A549 (cell line): ENCODE measurements at regions not wholly inside any gene's neighbourhood (a gene's known extent, or its start where the extent isn't known, plus 50 kb on each side); places are given as distances from the start of the nearest gene placed in this dataset.

Experiments used
- ATAC-seq, 2 experiments: fragments of 200-7000 bp in 1 of 2; fragments of >200 bp in 1 of 2; cut with Nextera tagmentation in 1 of 2; cut with Tn5 transposase in 1 of 2; 3 replicates each; pipeline versions ENCODE4 v1.8.0 to v1.9.1; 2018 to 2020; ENCODE audit warnings: mild to moderate bottlenecking in 1 of 2, moderate library complexity in 1 of 2
- CTCF ChIA-PET: fragments of 300-600 bp; sonication (Branson Sonifier 250); formaldehyde crosslinking; extraction: SDS; loops from one replicate; lab custom pipeline; 2021; ENCODE audit warnings: antibody characterized with exemption, inconsistent platforms; lab: Yijun Ruan, JAX
- POLR2A ChIA-PET: fragments of 350-600 bp; formaldehyde crosslinking; extraction: SDS; loops from one replicate; lab custom pipeline; 2021; ENCODE audit warnings: antibody characterized with exemption, inconsistent platforms; lab: Yijun Ruan, JAX
- DNase-seq, 2 experiments: peaks; one replicate each; pipeline versions ENCODE4 v3.0.0 to v3.0.0-alpha.2; 2011 to 2016; ENCODE audit warnings: low read depth in 1 of 2, low spot score in 1 of 2
- FAIRE-seq: peaks from 2 replicates; lab custom pipeline; 2011; peaks lifted over from hg19 to GRCh38; lab: Jason Lieb, UNC
- H3K27ac ChIP-seq, 2 experiments: fragments of >200 bp; sonication (Bioruptor Twin); formaldehyde crosslinking; 3 replicates each; pipeline ENCODE4 v1.5.1; 2016 to 2017
- H3K4me1 ChIP-seq: fragments of >200 bp; sonication (Bioruptor Twin); formaldehyde crosslinking; 3 replicates; pipeline ENCODE4 v1.6.1; 2016
- H3K4me2 ChIP-seq: fragments of >200 bp; sonication (Bioruptor Twin); formaldehyde crosslinking; 3 replicates; pipeline ENCODE4 v1.6.1; 2016
- H3K4me3 ChIP-seq: fragments of >200 bp; sonication (Bioruptor Twin); formaldehyde crosslinking; 3 replicates; pipeline ENCODE4 v1.5.1; 2016
- H3K9me3 ChIP-seq: fragments of >200 bp; sonication (Bioruptor Twin); formaldehyde crosslinking; 3 replicates; pipeline ENCODE4 v1.6.1; 2016
- CBX2 ChIP-seq: fragments of 200-600 bp; sonication (generic); IDR thresholded peaks from 2 replicates; pipeline ENCODE4 v1.6.1; 2016; ENCODE audit warnings: low read depth, mild to moderate bottlenecking, borderline replicate concordance
- E2F6 ChIP-seq: IDR thresholded peaks from 2 replicates; pipeline ENCODE4 v1.6.1; 2012; ENCODE audit warnings: low read depth, borderline replicate concordance
- EHF ChIP-seq: fragments of 250-450 bp; sonication (Bioruptor Pico); IDR thresholded peaks from 2 replicates; pipeline ENCODE4 v1.5.0; 2020; ENCODE audit warnings: mild to moderate bottlenecking
- HDAC2 ChIP-seq: fragments of 200-600 bp; sonication (generic); IDR thresholded peaks from 2 replicates; pipeline ENCODE4 v1.6.1; 2016
- HOXA7 ChIP-seq: fragments of 250-450 bp; sonication (Bioruptor Pico); IDR thresholded peaks from 2 replicates; pipeline ENCODE4 v1.5.0; 2020; ENCODE audit warnings: mild to moderate bottlenecking, moderate library complexity
- HOXB13 ChIP-seq: fragments of 250-450 bp; sonication (Bioruptor Pico); IDR thresholded peaks from 2 replicates; pipeline ENCODE4 v1.5.0; 2020; ENCODE audit warnings: low read depth, mild to moderate bottlenecking, moderate library complexity
- MAFK ChIP-seq: fragments of 450-650 bp; IDR thresholded peaks from 2 replicates; pipeline ENCODE4 v1.6.1; 2014; ENCODE audit not compliant: partially characterized antibody
- MYC ChIP-seq: IDR thresholded peaks from 2 replicates; pipeline ENCODE4 v1.6.1; 2012; ENCODE audit warnings: mild to moderate bottlenecking, inconsistent platforms, low read length, improper control_type of control experiment, borderline replicate concordance
- NFE2L2 ChIP-seq: fragments of 150-350 bp; conservative IDR thresholded peaks from 2 replicates; pipeline ENCODE4 v1.6.1; 2014; ENCODE audit warnings: low read length
- NPAS2 ChIP-seq: fragments of 250-450 bp; sonication (Bioruptor Pico); IDR thresholded peaks from 2 replicates; pipeline ENCODE4 v1.8.0; 2022; ENCODE audit warnings: mild to moderate bottlenecking, moderate library complexity, borderline replicate concordance
- RARB ChIP-seq: fragments of 250-450 bp; sonication (Bioruptor Pico); IDR thresholded peaks from 2 replicates; pipeline ENCODE4 v1.8.0; 2021; ENCODE audit warnings: mild to moderate bottlenecking, moderate library complexity
- REST ChIP-seq: fragments of 200-600 bp; sonication (generic); IDR thresholded peaks from 2 replicates; pipeline ENCODE4 v1.6.1; 2016; ENCODE audit warnings: antibody characterized with exemption, mild to moderate bottlenecking, moderate library complexity
- RFX5 ChIP-seq: fragments of 450-650 bp; IDR thresholded peaks from 2 replicates; pipeline ENCODE4 v1.7.1; 2014; ENCODE audit warnings: antibody characterized with exemption, mild to moderate bottlenecking, moderate library complexity
- USF2 ChIP-seq: fragments of 450-650 bp; IDR thresholded peaks from 2 replicates; pipeline ENCODE4 v1.6.1; 2014; ENCODE audit warnings: antibody characterized with exemption
- ZC3H11A ChIP-seq: fragments of 450-650 bp; IDR thresholded peaks from 2 replicates; pipeline ENCODE4 v1.6.1; 2014; ENCODE audit warnings: antibody characterized with exemption, mild to moderate bottlenecking
- ZSCAN20 ChIP-seq: fragments of 250-450 bp; sonication (Bioruptor Pico); IDR thresholded peaks from 2 replicates; pipeline ENCODE4 v1.8.0; 2022; ENCODE audit warnings: mild to moderate bottlenecking, moderate library complexity
- WGBS: methylation state at CpG from one replicate; pipeline ENCODE4 v1.1.6; 2017; ENCODE audit errors: missing lambda C conversion rate; 5-methylcytosine and 5-hydroxymethylcytosine counted together

- DNase-seq (no peak), FAIRE-seq (no peak), ATAC-seq (no peak)
- 4% methylated on average over 9 of the region's 9 CpGs for WGBS
- Histone ChIP-seq H3K4me1 (no peaks in the 10 kb centered on the region), H3K27ac (no peak overlapping the region), H3K4me3 (no peak overlapping the region), H3K9me3 (no peaks in the 10 kb centered on the region), H3K4me2 (no peak overlapping the region)
- ChIA-PET POLR2A (no interaction called here), CTCF (no interaction called here)
- TF ChIP-seq NFE2L2 (no peak), CBX2 (no peak), REST (no peak), ZC3H11A (peak; percentile 56), ZSCAN20 (CRISPR knock-in tag) (no peak)
Observed at GRCh38 chrX:67114635-67115034, 429.2 kb upstream of the AR start.

- WGBS: 0% methylated on average over 2 of the region's 2 CpGs
- DNase-seq: no peak
- ATAC-seq: no peak
- CTCF ChIA-PET: no interaction called here
- FAIRE-seq: no peak
- no peaks in the 10 kb centered on the region for H3K9me3 ChIP-seq
- no peak overlapping the region for H3K27ac ChIP-seq
- no peak overlapping the region for H3K4me2 ChIP-seq
- no peaks in the 10 kb centered on the region for H3K4me1 ChIP-seq
- no peak overlapping the region for H3K4me3 ChIP-seq
- TF ChIP-seq HDAC2: no peak
- TF ChIP-seq NPAS2 (CRISPR knock-in tag): no peak
- TF ChIP-seq RARB (CRISPR knock-in tag): no peak
- no peak for TF ChIP-seq HOXB13
- TF ChIP-seq MYC: no peak
- no peak for TF ChIP-seq USF2
- POLR2A ChIA-PET: no interaction called here
Observed at GRCh38 chrX:67105758-67106116, 438.1 kb upstream of the AR start.

GRCh38 chrX:67104982-67105757 lies 438.7 kb upstream of the AR start:
- Histone ChIP-seq H3K4me1 (no peaks in the 10 kb centered on the region), H3K9me3 (no peaks in the 10 kb centered on the region), H3K27ac (no peak overlapping the region), H3K4me3 (no peak overlapping the region)
- CTCF ChIA-PET: no interaction called here
- 12% methylated on average over 6 of the region's 6 CpGs for WGBS
- no peak for DNase-seq
- TF ChIP-seq RARB (CRISPR knock-in tag): no peak
- TF ChIP-seq MAFK: peak; percentile 67
- TF ChIP-seq, all 56 proteins: peak for 1
- H3K4me2 ChIP-seq: no peak overlapping the region
- FAIRE-seq: peak; percentile 13
- POLR2A ChIA-PET: no interaction called here
- no peak for ATAC-seq

GRCh38 chrX:67100031-67100884 lies 443.6 kb upstream of the AR start:
- peak; percentile 43 for FAIRE-seq

More at GRCh38 chrX:67100031-67100884, 443.6 kb upstream of the AR start:
- ATAC-seq (no peak), DNase-seq (no peak)
- Histone ChIP-seq H3K9me3 (no peaks in the 10 kb centered on the region), H3K4me1 (no peaks in the 10 kb centered on the region), H3K4me3 (no peak overlapping the region), H3K4me2 (no peak overlapping the region), H3K27ac (no peak overlapping the region)
- POLR2A ChIA-PET: no interaction called here
- CTCF ChIA-PET: no interaction called here
- no peak for TF ChIP-seq RFX5
- TF ChIP-seq E2F6: no peak
- TF ChIP-seq HOXA7 (CRISPR knock-in tag): no peak
- no peak for TF ChIP-seq EHF (CRISPR knock-in tag)
- no peak for TF ChIP-seq NFE2L2
- 0% methylated on average over 6 of the region's 6 CpGs for WGBS
